ENCODE measurements at regions not wholly inside any gene's neighbourhood (a gene's known extent, or its start where the extent isn't known, plus 50 kb on each side); places are given as distances from the start of the nearest gene placed in this dataset.

- TF ChIP-seq, protein P1, sequence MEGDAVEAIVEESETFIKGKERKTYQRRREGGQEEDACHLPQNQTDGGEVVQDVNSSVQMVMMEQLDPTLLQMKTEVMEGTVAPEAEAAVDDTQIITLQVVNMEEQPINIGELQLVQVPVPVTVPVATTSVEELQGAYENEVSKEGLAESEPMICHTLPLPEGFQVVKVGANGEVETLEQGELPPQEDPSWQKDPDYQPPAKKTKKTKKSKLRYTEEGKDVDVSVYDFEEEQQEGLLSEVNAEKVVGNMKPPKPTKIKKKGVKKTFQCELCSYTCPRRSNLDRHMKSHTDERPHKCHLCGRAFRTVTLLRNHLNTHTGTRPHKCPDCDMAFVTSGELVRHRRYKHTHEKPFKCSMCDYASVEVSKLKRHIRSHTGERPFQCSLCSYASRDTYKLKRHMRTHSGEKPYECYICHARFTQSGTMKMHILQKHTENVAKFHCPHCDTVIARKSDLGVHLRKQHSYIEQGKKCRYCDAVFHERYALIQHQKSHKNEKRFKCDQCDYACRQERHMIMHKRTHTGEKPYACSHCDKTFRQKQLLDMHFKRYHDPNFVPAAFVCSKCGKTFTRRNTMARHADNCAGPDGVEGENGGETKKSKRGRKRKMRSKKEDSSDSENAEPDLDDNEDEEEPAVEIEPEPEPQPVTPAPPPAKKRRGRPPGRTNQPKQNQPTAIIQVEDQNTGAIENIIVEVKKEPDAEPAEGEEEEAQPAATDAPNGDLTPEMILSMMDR (conservative IDR thresholded peaks at IDR 0.05; ENCODE audit: low read depth, low read length) = no peak
- TF ChIP-seq SMC3 (IDR thresholded peaks at IDR 0.05; ENCODE audit: low read depth, low read length) (no peak), POLR2A (IDR thresholded peaks at IDR 0.05; ENCODE audit: low read depth, low read length) (no peak), MAZ (IDR thresholded peaks at IDR 0.05; ENCODE audit: borderline replicate concordance, low read depth, low read length) (no peak), FOS (IDR thresholded peaks at IDR 0.05; ENCODE audit: low read depth, low read length) (no peak), RCOR1 (IDR thresholded peaks at IDR 0.05; ENCODE audit: insufficient replicate concordance, low read length) (no peak), MXI1 (IDR thresholded peaks at IDR 0.05; ENCODE audit: borderline replicate concordance, low read depth, low read length) (no peak), BHLHE40 (IDR thresholded peaks at IDR 0.05; ENCODE audit: low read depth, low read length) (no peak), RAD21 (IDR thresholded peaks at IDR 0.05; ENCODE audit: low read length) (no peak), CHD1 (IDR thresholded peaks at IDR 0.05; ENCODE audit: low read depth, low read length) (no peak), MAFK (IDR thresholded peaks at IDR 0.05; ENCODE audit: low read depth, low read length) (no peak), CEBPB (IDR thresholded peaks at IDR 0.05; ENCODE audit: low read depth, low read length) (no peak), RFX5 (IDR thresholded peaks at IDR 0.05; ENCODE audit: low read depth, low read length) (no peak)
- TF ChIP-seq, protein P2, sequence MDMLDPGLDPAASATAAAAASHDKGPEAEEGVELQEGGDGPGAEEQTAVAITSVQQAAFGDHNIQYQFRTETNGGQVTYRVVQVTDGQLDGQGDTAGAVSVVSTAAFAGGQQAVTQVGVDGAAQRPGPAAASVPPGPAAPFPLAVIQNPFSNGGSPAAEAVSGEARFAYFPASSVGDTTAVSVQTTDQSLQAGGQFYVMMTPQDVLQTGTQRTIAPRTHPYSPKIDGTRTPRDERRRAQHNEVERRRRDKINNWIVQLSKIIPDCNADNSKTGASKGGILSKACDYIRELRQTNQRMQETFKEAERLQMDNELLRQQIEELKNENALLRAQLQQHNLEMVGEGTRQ (IDR thresholded peaks at IDR 0.05; ENCODE audit: low read depth, low read length) = no peak
Measured at GRCh38 chr5:110056580-110057114, 366.9 kb downstream of the MAN2A1 start.

Measured in IMR-90 (cell line).